Occipital lobe (tissue), 1 donor: ENCODE measurements at regions not wholly inside any gene's neighbourhood (a gene's known extent, or its start where the extent isn't known, plus 50 kb on each side); places are given as distances from the start of the nearest gene placed in this dataset.

Source experiments
- DNase-seq: peaks from one replicate; lab custom pipeline; 2025; lab: John Stamatoyannopoulos, UW

DNA sequence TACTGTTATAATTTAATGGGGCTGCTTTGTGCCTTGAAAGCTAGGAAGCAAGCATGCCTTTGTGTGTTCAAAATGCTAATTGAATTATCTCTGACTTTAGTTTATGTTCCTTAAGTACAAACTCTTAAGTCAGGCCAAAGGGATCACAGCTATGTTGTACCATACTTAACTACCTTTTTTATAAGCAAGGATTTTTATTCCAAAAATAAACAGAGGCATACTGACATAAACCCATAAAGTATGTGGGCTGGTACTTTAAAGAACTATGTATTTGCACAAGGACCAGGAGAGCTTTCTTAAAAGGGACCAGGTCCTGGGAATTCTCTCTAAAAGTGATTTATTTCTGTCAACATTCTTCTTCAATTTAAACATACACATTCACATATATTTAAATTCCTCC lies 57.8 kb upstream of the HCCS start:
- DNase-seq = no peak

DNA sequence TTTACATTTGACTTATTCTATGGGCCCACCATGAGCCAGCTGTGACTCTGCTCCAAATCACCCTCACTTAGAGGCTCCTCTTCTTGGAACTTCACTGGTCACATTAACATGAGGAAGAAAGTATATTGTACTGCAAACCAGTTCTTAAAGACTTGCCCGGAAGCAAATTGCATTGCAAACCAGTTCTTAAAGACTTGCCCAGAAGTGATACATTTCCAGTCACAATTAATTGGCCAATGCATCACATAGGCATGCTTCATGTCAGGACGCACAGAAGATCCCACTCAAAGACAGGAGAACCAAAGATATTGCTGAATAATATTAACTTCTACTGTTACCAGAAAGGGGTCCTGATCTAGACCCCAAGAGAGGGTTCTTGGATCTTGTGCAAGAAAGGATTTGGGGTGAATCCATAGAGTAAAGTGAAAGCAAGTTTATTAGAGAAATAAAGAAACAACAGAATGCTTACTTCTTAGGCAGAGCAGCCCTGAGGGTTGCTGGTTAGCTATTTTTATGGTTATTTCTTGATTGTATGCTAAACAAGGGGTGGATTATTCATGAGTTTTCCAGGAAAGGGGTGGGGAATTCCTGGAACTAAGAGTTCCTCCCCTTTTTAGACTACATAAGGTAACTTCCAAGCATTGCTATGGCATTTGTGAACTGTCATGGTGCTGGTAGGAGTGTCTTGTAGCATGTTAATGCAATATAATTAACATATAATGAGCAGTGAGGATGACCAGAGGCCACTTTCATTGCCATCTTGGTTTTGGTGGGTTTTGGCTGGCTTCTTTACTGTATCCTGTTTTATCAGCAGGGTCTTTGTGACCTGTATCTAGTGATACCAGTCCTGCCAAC lies 54.6 kb upstream of the HCCS start:
- no peak for DNase-seq

DNA sequence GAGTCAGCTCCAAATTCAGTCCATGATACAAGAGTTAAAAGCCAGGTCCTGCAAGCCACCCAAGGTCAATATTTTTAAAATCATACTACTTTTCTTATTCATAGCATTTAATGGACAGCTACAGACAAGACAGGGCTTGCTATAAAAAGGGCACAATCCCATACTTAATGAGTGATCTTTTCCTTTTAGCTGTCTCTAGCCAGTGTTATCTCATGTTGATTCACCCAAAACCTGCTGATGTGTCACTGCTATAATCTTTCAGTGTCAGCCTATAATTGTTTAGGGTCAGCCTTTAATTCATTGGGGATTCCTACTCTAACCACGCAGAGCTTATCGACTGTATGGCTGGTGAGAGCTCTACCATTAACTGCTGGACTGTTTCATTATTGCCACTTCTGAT lies 51.2 kb upstream of the HCCS start:
- DNase-seq = no peak
